GM12892 (cell line): ENCODE measurements at regions not wholly inside any gene's neighbourhood (a gene's known extent, or its start where the extent isn't known, plus 50 kb on each side); places are given as distances from the start of the nearest gene placed in this dataset.

Experiments
- DNase-seq: peaks from one replicate; pipeline ENCODE4 v3.0.0; 2011; ENCODE audit not compliant: insufficient read length
- FAIRE-seq: peaks from 2 replicates; lab custom pipeline; 2011; peaks lifted over from hg19 to GRCh38; lab: Jason Lieb, UNC
- POLR2A ChIP-seq: IDR thresholded peaks from 2 replicates; pipeline ENCODE4 v1.6.1; 2011; ENCODE audit warnings: low read depth, low read length, control low read depth
- POLR2AphosphoS5 ChIP-seq: IDR thresholded peaks from 2 replicates; pipeline ENCODE4 v1.6.1; 2011; ENCODE audit warnings: low read depth, low read length, control low read depth
- TAF1 ChIP-seq: IDR thresholded peaks from 2 replicates; pipeline ENCODE4 v1.6.1; 2011; ENCODE audit warnings: low read depth, mild to moderate bottlenecking, control low read depth, low read length, borderline replicate concordance

GRCh38 chr15:39317225-39317624, 263.7 kb upstream of the THBS1 start:
- DNase-seq (no peak), FAIRE-seq (no peak)
- TF ChIP-seq POLR2A (no peak), TAF1 (no peak), POLR2AphosphoS5 (no peak)

DNA sequence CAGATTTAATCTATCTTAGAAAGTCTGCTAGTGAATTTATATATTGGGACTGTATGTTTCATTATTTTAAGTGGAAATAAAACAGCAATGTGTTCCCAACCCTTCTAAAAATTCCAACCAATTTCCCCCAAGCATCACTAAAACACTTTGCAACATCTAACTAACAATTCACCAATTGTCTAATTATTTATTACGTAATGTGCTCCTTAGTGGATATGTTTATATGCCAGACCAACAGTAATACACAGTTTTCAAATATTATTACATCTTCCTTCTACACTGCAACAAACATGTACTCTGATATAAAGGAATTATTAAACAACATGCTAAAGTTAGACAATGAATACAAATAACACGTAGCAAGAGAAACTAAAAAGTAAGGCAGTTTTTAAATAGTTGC, 262.6 kb upstream of the THBS1 start:
- TF ChIP-seq TAF1 (no peak), POLR2A (no peak)
- DNase-seq, result no peak
- no peak for FAIRE-seq

DNA sequence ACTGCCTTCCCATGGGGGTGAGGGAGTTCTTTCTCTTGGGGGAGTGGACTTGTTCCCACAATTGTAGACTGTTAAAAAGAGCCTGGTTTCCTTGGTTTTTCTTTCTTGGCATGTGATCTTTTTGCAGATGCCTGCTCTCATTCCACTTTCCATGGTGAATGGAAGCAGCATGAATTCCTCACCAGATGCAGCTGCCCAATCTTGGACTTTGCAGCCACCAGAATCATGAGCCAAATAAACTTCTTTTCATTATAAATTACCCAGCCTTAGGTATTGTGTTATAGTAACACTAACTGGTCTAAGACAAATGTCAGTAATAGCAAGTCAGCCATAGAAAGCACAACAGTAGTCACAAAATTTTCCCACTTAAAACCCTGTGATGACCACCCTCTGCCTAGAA, 260.5 kb upstream of the THBS1 start:
- TF ChIP-seq TAF1 (no peak), POLR2AphosphoS5 (no peak), POLR2A (no peak)
- no peak for FAIRE-seq
- DNase-seq, result no peak

- DNase-seq (no peak), FAIRE-seq (no peak)
- TF ChIP-seq POLR2A (no peak), POLR2AphosphoS5 (no peak)
Measured at GRCh38 chr15:39320886-39321285, 260.0 kb upstream of the THBS1 start.

DNA sequence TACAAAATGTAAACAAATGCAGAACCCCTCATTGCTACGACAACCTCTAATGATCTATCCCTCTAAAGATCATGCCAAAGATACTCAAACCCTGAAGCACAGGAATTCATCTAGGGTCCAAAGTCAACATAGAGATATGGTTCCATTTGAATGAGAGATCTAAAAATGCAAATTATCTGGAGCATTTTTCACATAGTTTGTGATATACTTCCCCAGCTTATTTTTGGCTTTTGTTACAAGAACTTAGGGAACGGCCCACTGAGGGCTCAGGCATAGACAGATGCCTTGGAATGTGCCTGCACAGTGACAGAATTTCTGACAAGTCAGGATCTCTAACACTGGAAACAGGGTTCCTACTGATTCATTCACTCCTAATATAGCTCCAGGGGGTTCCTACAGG, 258.9 kb upstream of the THBS1 start:
- FAIRE-seq (no peak), DNase-seq (no peak)
- TF ChIP-seq TAF1 (no peak), POLR2A (no peak)

DNA sequence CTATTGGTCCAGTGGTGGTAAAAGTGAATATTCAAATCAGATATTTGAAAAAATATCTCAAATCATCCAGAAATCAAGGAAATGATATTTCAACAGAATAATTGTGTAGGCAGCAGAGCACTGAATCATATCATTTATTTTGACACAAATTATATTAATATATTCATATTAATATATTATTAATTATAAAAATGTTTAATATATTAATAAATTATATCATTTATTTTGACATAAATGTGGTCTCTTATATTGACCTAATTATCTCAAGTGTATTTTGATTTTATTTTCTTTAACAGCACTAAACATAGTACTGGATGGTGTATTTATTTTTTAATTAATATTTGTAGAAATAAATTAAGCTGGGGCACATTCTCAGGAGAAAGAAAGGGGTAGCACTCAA, 257.7 kb upstream of the THBS1 start:
- DNase-seq (no peak), FAIRE-seq (no peak)
- TF ChIP-seq TAF1 (no peak), POLR2AphosphoS5 (no peak), POLR2A (no peak)

GRCh38 chr15:39323706-39324105, 257.2 kb upstream of the THBS1 start:
- TF ChIP-seq POLR2AphosphoS5 (no peak), POLR2A (no peak), TAF1 (no peak)
- FAIRE-seq (no peak), DNase-seq (no peak)

GRCh38 chr15:39326306-39326975, 254.4 kb upstream of the THBS1 start:
- no peak for DNase-seq

DNA sequence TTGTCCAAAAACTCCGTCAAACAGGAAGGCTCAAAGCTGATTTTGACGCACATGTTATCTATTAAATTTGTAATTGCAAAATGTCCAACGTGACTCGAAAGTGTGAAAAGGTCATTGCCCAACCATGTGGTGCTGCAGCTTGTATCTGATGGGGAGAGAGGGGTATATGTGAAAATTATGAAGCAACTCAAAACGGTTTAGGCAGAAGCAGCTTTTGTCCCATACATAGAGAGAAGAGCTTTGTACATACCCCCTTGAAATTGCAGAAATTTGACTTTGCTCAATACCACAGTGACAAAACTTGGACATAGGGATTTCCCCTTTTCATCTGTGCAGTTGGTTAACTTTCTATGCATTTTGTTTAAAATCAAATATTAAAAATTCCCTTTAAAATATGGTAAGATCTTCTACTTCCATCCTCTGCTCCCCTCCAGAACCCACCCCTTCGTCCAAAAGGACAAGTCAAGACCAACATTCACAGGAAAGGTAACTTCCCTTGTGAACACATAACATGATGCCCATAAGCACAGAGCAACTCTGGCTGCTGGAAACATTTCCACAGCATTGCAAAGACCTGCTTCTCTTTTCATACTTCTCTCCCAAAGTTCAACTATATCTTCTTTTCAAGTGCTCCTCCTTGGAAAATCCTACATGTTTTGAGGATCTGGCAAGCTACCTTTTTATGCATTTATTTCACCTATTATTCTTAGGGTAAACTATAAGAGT, 253.7 kb upstream of the THBS1 start:
- FAIRE-seq (no peak), DNase-seq (no peak)
- no peak for TF ChIP-seq POLR2AphosphoS5
- TF ChIP-seq TAF1, result no peak
- TF ChIP-seq POLR2A, result no peak

More at GRCh38 chr15:39326306-39326975, 254.4 kb upstream of the THBS1 start:
- no peak for TF ChIP-seq POLR2AphosphoS5
- TF ChIP-seq POLR2A, result no peak
- no peak for TF ChIP-seq TAF1
- no peak for FAIRE-seq

DNA sequence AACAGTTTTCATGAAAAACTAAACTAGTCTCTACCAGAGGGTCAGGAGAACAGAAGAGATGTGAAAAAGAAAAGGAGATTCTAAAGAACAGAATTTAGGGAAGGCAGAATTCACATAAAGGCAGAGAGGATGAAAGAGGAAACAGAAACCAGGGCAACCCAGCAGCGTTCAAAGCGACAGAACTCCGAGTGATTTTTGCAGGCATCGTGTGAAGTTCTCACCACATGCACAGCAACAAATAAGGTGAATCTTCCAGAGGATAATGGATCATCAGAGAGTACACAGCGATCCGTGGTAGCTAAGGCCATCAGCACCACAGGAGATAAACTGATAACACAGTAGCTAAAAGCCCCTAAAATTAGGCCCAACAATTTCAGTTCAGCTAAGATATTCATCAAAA, 250.8 kb upstream of the THBS1 start:
- FAIRE-seq (no peak), DNase-seq (no peak)
- TF ChIP-seq TAF1, result no peak
- no peak for TF ChIP-seq POLR2AphosphoS5
- no peak for TF ChIP-seq POLR2A

DNA sequence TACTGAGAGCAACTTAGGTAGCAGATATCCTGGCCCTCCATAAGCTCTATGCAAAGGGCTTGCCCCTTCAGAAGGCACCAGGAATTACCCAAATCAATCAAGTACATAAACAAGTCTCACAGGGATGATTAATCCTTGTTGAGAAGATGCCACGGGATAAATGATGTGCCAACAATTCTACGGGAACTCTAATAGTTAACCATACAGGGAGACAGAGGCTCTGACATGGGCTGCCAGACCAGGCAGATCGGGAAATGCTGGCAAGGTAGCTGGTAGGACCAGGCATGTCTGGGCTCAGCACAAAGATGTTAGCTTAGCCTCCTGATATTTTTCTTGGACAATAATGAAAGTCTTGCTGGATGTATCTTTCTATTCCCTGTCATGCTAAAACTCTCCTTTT, 249.3 kb upstream of the THBS1 start:
- no peak for FAIRE-seq
- DNase-seq, result no peak
- TF ChIP-seq POLR2A, result no peak
- no peak for TF ChIP-seq POLR2AphosphoS5
- TF ChIP-seq TAF1, result no peak

DNA sequence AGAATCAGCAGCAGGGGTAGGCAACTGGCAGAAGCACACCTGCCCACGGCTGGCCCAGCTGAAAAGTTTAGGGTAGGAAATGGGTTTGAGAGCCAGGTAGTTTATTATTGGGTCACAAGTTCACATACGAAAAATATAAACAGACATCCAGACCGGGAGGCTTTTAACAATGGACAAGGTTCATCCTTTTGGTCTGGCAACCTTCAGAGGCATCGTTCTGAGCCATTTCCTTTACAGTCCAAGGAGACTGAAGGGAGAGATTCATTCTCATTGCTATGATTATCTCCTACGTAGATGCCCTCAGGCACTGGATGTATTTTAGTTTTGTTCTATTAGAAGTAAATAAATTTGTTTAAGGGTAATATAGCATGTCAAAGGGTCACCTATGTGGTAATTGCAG, 248.0 kb upstream of the THBS1 start:
- no peak for DNase-seq
- TF ChIP-seq POLR2A (no peak), TAF1 (no peak), POLR2AphosphoS5 (no peak)
- no peak for FAIRE-seq
